ENCODE measurements at regions not wholly inside any gene's neighbourhood (a gene's known extent, or its start where the extent isn't known, plus 50 kb on each side); places are given as distances from the start of the nearest gene placed in this dataset.
"Not testable (repeated sequence)": the region's sequence is repeated elsewhere in the genome, so short reads cannot be mapped to it uniquely, and the experiment has no call there.

DNA sequence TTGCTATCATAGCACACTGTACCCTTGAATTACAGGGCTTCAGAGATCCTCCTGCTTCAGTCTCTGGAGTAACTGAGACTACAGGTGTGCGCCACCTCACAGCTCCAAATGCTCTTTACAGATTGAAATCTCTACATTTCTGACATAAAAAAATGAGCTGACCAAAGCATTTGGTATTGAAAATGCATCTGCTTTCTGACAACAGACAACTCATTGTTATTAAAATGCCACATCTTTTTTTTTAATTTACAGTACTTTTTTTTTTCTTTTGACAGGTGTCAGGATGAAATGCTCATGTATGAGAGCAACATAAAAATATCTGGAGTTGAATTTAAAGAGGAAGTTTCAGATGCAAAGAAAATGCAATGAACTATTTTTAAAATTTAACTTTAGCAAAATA, 764.5 kb downstream of the TRAM1L1 start:
- no peak for DNase-seq (ENCODE audit: low spot score)

DNA sequence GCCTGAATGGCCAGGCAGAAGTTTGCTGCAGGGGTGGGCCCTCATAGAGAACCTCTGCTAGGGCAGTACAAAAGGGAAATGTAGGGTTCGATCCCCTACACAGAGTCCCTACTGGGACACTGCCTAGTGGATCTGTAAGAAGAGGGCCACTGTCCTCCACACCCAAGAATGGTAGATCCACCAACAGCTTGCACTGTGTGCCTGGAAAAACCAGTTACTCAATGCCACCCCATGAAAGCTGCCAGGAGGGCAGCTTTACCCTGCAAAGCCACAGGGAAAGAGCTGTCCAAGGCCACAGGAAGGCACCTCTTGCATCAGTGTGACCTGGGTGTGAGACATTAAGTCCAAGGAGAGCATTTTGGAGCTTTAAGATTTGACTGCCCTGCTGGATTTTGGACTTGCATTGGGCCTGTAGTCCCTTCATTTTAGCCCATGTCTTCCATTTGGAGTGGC, 781.6 kb downstream of the TRAM1L1 start:
- no peak for DNase-seq (ENCODE audit: low spot score)

DNA sequence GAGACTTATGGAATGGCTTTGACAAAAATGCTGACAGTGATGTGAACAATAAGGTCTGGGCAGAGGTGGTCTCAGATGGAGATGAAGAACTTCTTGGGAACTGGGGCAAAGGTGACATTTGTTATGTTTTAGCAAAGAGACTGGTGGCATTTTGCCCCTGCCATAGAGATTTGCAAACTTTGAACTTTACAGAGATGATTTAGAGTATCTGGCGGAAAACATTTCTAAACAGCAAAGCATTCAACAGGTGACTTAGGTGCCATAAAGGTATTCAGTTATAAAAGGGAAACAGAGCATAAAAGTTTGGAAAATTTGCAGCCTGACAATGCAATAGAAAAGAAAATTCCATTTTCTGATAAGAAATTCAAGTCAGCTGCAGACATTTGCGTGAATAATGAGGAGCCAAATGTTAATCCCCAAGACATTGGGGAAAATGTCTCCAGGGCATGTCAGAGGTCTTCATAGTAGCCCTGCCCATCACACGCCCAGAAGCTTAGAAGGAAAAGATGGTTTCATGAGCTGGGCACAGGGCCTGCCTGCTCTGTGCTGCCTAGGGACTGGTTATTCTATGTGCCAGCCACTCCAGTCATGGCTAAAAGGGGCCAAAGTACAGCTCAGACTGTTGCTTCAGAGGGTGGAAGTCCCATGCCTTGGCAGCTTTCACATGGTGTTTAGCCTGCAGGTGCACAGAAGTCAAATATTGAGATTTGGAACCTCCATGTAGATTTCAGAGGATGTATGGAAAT, 782.2 kb downstream of the TRAM1L1 start:
- DNase-seq (ENCODE audit: low spot score) = no peak

DNA sequence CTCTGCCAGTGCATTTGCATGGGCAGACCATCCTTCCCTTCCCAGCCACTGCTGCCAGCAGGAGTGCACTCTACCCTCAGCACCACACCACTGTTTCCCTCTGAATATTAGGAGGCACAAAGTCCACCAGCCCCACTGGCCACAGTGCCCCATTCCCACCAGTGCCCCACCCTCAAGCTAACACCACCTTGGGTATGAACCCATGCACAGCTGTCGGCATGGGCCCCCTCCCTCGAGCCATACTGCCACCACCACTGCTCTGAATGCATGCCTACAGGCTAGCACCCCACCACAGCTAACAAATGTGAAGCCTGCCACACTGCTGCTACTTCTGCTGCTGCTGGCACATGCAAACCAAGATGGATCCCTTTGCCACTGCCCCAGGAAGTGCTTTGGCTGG, 810.4 kb downstream of the TRAM1L1 start:
- DNase-seq (ENCODE audit: low spot score) = no peak

DNA sequence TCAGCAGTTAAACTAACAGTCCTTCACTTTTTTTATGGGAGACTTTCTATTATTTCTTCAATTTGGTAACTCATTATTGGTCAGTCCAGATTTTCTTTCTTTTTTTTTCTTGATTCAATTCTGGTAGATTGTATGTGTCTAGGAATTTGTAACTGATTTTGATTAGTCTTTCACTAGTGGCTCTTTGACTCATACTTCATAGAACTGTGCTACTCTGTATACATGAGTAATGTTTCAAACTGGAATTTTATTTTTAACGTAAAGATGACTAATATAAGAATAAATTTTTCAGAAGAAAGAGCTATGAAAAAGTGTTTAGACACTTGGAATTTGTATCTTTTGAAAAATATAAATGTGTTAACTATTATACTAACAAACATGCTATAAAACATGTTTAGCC, 813.0 kb downstream of the TRAM1L1 start:
- no peak for DNase-seq (ENCODE audit: low spot score)

DNA sequence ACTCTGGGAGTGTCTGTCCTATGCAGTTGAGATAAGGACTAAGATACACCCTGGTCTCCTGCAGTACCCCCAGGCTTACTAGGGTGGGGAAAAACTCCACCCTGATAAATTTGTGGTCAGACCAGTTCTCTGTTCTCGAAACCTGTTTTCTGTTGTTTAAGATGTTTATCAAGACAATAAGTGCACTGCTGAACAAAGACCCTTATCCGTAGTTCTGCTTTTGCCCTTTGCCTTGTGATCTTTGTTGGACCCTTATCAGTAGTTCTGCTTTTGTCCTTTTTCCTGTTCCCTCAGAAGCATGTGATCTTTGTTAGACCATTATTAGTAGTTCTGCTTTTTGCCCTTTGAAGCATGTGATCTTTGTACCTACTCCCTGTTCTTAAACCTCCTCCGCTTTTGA, 824.4 kb downstream of the TRAM1L1 start:
- DNase-seq (ENCODE audit: low spot score) = not testable (repeated sequence)

DNA sequence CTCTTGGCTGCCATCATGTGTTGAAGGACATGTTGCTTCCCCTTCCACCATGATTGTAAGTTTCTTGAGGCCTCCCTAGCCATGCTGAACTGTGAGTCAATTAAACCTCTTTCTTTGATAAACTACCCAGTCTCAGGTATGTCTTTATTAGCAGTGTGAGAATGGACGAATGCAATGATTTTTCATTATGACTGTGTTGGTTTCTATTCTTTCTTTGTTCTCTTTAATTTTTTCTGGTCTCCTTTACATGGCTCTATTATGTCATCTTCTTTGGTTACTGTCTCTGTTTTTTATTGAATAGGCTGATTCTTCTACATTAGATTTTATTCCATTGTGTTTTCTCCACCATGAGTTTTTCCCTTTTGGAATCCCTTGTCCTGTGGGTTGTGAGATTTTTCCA, 840.6 kb downstream of the TRAM1L1 start:
- DNase-seq (ENCODE audit: low spot score) = no peak

DNA sequence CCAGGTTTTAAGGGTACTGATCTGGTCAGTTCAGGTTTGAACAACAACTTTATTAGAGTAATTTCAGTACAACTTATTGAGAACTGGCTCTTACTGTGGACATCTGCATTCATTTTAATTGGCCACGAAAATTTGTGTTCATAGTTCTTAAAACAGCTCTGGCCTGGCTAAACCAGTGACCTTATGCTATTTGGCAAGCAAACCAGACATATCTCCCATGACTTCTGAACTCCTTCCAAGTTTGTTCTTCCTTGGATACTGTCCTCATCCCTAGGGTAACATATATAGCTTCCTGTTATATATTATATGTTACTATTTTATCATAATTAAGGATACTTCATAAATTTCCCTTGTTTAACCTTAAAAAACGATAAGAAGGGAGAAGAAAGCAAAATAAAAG, 841.9 kb downstream of the TRAM1L1 start:
- no peak for DNase-seq (ENCODE audit: low spot score)

DNA sequence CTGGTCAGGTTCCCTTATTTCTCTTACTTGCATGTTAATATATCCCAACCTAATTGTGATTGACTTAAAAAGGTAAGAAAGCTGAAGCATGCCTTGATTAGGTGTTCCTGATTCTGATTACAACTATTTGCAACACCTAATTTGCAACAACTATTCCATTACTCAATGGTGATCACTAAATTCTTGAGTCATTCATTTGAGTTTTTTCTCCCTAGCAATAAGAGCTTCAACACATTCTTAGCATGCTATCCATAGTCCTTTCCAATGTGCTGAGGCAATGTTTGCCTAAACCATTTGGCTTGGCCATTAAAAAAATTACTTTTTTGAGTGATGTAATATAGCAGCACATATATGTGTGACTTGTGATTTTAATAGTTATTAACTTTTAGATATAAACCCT, 851.4 kb downstream of the TRAM1L1 start:
- DNase-seq (ENCODE audit: low spot score) = no peak

DNA sequence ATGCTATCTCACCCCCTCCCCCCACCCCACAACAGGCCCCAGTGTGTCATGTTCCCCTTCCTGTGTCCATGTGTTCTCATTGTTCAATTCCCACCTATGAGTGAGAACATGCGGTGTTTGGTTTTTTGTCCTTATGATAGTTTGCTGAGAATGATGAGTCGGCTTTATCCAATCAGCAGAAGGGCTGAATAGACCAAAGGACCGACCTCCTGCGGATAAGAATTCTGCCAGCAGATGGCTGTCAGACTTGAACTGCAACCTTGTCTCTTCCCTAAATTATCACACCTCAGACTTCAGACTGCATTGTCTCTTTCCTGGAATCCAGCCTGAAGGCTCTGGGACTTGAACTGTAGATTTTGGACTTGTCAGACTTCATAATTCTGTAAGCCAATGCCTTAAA, 853.4 kb downstream of the TRAM1L1 start:
- not testable (repeated sequence) for DNase-seq (ENCODE audit: low spot score)

DNA sequence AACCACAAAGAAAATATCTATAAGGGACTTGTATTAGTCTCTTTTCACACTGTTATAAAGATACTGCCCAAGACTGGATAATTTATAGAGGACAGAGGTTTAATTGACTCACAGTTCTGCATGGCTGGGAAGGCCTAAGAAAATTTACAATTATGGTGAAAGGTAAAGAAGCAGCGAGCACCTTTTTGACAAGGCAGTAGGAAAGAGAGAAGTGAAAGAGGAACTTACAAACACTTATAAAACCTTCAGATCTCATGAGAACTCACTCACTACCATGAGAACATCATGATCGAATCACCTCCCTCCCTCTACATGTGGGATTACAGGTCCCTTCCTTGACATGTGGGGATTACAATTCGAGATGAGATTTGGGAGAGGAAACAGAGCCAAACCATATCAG, 856.0 kb downstream of the TRAM1L1 start:
- DNase-seq (ENCODE audit: low spot score) = no peak

DNA sequence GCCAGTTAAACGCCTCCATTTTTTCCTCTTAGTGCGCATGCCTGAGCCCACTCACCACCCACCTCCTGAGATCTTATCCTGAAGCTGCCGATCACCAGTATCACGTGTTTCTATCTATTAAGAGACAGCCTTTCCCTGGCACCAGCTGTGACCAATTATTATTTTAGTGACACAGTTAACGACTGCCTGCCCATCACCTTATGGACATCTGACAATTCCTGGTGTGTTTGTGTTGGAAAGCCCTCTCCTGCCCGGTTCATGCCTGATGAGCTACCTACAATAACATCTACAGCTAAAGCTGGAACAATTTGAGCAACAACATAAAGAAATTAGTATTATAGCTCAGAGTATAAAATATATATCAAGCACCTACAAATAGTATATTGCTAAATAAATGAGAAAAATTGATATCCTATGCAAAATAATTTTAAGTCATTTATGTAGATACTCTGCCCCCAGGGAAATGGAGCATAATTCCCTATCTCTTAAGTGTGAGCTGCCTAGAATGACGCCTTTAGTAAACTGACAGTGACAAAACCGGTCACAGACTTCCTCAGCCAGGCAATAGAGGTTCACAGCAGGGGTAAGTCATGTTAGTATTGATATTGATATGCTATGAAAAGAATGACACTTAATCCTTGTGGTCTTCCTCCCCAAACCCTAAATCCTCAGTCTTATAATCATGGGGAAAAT, 862.2 kb downstream of the TRAM1L1 start:
- no peak for DNase-seq (ENCODE audit: low spot score)

DNA sequence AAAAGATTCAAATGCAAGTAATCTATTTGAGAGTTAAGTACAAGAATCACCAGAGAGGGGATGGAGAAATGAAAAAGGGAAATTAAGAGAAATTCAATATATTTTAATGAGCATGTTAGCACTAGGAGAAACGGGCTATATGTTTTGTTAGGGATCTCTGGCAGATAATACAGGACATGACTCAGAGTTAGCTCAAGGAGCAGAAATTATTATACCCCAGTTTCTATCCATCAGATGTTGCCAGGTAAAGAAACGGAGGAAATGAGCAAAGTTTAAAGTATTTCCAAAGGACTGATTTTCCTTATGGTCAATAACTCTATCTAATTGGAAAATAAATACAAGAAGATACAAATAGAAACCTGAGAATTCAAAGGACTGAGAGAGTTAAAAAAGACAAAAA, 867.6 kb downstream of the TRAM1L1 start:
- no peak for DNase-seq (ENCODE audit: low spot score)

DNA sequence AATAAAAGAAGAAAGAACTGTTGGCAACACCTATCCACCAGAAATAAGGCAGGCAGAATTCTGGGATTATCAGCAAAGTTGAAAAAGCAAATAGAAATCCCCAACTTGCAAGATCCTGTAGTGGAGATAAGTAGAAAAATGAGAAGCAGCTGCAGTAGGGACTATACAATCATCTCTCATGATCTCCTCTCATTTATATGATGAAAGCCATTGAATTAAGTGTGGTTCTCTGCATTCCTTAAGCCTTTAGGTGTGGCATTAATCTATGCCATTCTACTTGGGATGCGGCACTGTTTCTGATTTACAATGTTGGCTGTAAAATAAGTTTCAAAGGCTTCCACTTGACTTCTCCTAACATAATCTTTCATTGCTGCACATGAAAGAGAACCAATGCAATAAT, 869.8 kb downstream of the TRAM1L1 start:
- no peak for DNase-seq (ENCODE audit: low spot score)

DNA sequence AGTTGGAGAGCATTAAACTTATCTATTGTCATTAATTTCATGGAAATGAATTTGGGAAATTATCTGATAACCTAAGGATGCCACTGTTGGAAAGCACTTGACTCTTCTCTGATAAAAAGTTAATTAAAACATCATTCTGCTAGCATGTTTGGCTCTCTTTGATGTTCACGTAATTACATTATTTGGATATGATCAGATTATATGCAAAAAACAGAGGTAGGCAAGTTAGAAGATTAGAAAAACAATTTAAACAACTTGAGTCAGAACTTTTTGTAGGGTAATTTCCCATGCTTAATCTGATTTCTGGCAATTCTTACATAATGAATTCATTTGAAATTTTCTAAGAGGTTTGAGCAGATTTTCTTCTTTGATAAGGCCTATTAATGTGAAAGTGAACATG, 882.9 kb downstream of the TRAM1L1 start:
- DNase-seq (ENCODE audit: low spot score) = no peak

DNA sequence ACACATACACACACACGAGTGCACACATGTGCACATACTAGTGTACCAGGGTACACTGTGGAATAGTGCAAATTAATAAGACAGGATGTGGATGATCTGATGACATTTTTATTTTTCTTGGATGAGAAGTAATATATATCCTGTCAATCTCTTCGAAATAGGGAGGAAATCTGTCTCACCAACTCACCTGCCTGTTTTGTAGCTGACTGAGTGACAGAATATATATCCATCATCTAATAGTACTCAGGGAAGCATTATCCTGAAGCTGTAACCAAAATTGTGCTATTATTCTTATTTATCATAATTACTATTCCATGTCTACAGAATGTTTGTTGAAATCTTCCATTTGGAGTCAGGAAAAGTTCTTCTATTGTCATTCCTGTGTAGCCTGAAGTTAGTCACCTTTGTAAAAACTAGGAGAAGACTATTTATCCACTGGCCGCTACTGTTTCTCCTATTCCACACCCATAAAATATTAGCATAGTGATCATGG, 888.0 kb downstream of the TRAM1L1 start:
- no peak for DNase-seq (ENCODE audit: low spot score)

DNA sequence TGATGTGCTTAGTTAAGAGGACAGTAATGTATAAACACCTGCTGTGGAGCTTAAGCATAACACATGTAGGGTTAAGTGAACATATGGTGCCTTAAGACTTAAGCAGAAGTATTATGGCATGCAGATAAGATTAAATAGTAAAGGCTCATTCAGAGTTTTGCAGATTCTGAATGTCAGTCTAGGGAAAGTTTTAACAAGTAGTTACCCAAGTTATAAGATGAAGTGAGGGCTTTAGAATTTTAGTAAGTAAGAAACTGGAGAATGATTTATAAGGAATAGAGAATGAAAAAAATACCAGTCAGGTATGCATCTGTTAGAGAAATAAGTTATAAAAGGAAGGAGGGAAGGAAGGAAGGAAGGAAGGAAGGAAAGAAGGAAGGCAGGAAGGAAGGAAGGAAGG, 902.1 kb downstream of the TRAM1L1 start:
- no peak for DNase-seq (ENCODE audit: low spot score)

DNA sequence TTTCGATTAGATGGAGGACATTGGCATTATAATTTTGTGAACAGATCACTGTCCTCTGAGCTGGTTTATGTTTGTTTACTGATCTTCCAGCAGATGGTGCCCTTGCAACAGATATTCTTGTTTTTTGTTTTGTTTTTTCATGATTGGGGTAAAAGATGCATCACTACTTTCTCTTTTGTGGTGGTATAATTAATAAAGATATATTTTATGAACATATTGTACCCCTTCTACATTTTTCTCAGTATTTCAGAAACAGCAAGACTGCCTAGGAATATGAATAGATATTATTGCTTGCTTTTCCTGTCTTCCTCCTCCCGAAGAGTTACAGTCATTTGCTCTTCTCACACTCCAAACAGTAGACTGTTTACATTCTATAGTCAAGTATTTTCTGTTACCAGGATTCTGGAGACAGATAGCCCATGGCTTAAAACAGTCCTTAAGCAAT, 905.2 kb downstream of the TRAM1L1 start:
- DNase-seq (ENCODE audit: low spot score) = no peak

DNA sequence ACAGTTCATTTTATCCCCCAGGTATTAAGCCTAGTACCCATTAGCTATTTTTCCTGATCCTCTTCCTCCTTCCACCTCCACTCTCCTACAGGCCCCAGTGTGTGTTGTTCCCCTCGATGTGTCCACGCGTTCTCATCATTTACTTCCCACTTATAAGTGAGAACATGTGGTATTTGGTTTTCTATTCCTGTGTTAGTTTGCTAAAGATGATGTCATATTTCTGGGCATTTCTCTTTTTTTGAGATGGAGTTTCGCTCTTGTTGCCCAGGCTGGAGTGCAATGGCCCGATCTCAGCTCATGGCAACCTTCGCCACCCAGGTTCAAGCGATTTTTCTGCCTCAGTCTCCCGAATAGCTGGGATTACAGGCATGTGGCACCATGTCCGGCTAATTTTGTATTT, 934.0 kb downstream of the TRAM1L1 start:
- DNase-seq (ENCODE audit: low spot score) = not testable (repeated sequence)

DNA sequence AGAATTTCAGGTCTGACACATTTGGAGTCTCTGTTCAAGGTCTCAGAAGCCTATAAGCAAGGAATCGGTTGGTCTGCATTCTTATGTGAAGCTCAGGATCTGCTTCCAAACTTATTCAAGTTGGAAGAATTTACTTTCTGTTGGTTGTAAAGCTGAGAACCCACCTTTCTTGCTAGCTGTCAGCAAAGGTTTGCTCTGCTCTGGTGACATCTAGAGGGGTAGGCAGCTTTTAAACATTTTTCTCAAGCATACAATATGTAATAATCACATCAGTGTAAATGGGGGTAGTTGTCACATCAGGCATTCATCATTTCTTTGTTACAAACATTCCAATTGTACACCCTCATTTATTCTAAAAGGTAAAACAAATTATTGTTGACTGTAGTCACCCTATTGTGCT, 935.2 kb downstream of the TRAM1L1 start:
- DNase-seq (ENCODE audit: low spot score) = no peak

DNA sequence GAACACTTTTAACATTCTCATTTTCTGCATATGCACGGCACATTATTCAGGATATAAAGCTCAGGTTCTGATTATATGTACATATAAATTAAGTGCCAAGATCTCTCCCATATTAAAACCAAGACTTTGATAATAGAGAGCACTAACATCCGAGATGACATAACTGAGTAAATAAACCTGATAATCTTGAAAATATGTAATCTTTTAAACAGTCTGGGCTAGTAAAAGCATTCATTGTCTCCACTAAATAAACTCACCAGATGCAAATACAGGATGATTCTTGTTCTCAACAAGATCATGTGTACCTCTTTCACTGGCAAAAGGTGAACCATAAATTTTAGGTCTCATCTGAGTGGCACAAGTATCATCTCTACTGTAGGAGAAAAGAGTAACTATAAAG, 942.2 kb downstream of the TRAM1L1 start:
- DNase-seq (ENCODE audit: low spot score) = no peak

DNA sequence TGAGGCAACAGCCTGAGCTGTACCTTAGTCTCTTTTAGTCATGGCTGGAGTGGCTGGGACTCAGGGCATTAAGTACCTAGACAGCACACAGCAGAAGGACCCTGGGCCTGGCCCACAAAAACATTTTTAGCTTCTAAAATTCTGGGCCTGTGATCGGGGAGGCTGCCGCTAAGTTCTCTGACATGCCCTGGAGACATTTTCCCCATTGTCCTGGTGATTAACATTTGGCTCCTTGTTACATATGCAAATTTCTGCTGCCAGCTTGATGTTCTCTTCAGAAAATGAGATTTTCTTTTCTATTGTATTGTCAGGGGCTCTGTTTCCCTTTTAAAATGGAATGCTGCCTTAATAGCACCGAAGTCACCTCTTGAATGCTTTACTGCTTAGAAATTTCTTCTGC, 952.4 kb downstream of the TRAM1L1 start:
- no peak for DNase-seq (ENCODE audit: low spot score)

DNA sequence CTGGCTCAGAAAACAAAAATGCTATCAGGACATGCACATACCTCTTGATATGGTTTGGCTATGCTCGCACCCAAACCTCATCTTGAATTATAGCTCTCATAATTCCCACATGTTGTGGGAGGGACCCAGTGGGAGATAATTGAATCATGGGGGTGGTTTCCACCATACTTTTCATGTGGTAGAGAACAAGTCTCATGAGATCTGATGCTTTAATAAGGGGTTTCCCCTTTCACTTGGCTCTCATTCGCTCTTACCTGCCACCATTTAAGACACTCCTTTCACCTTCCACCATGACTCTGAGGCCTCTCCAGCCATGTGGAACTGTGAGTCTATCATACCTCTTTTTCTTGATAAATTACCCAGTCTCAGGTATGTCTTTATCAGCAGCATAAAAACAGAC, 958.6 kb downstream of the TRAM1L1 start:
- no peak for DNase-seq (ENCODE audit: low spot score)

DNA sequence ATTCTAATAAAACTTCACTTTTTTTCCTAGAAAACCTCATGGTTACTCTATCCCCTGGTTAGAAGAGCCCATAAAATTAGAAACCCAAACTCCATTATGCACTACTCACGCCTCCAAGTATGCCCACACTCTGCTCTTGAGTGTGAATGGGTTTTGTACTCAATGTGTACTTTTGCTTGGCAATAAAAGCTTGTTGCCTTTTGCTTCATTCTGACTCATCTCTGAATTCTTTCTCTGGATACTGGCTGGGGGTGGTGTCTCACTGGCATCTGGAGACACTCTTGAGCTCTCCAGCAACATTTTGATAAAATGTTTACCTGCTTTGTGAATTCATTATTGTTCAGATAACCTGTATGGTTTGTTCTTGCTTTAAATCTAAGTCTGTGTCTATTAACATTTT, 963.3 kb downstream of the TRAM1L1 start:
- no peak for DNase-seq (ENCODE audit: low spot score)
